ENCODE measurements at regions not wholly inside any gene's neighbourhood (a gene's known extent, or its start where the extent isn't known, plus 50 kb on each side); places are given as distances from the start of the nearest gene placed in this dataset.
"Not testable (repeated sequence)": the region's sequence is repeated elsewhere in the genome, so short reads cannot be mapped to it uniquely, and the experiment has no call there.

DNA sequence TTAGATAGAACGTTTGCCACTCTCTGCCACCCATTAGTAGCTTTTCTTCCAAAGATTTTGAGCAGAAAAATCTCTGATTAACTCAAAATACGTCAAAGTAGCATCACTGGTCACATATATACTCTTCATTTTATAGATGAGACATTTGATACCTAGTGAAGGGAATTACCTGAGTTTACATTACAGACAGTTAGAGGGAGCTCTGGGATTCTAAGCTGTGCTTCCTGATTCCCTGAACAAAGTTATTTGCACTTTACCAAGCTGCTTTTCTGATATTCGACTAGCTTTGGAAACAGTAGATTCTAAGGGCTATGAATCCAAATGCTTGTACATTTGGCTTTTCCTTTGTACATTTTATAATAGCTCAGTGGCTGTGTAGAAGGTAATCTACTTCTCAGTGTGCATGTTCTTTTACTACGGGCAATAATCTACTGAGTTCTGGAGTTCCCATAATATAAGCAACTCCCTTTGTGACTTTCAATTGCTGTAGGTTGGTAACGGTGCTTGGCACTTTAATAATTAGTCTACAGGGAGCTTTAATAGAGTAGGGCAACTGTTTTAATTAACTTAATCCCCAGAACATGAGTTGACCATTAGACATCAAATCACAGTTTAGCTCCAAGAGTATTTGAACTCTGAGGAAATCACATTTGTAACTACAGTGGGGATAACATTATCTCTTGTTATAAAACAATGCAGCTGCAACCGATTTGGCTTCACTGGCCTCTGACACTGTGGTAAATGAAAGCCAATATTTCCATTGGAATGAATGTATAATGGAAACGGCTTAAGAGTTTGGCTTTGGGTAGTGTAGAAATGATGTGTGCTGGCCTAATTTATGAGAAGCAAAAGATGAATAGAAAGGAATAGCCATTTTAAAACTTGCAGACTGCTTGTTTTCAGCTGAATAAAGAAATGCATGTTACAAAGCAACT, 1602.4 kb downstream of the STIM2 start:
- Histone ChIP-seq H3K9ac (ENCODE audit: low read length in 3 of 3) (no peak overlapping the region), H3K9me3 (ENCODE audit: control insufficient read depth in 2 of 3, insufficient read depth in 1 of 3, low read length in 3 of 3) (no peaks in the 10 kb centered on the region), H3K4me1 (ENCODE audit: control insufficient read depth in 2 of 3, insufficient read depth in 2 of 3, low read depth in 1 of 3, low read length in 3 of 3) (no peaks in the 10 kb centered on the region), H3K27me3 (ENCODE audit: control insufficient read depth, insufficient read depth, low read length) (no peaks in the 10 kb centered on the region), H3K27ac (ENCODE audit: low read depth in 2 of 2, low read length in 2 of 2) (no peak overlapping the region), H3K4me3 (ENCODE audit: low read length in 3 of 3) (no peak overlapping the region), H3K36me3 (ENCODE audit: control insufficient read depth in 2 of 3, insufficient read depth in 3 of 3, low read length in 3 of 3) (no peaks in the 10 kb centered on the region)
- intact Hi-C loops (cut with DNase I), result no loop called here
- TF ChIP-seq, protein P1, sequence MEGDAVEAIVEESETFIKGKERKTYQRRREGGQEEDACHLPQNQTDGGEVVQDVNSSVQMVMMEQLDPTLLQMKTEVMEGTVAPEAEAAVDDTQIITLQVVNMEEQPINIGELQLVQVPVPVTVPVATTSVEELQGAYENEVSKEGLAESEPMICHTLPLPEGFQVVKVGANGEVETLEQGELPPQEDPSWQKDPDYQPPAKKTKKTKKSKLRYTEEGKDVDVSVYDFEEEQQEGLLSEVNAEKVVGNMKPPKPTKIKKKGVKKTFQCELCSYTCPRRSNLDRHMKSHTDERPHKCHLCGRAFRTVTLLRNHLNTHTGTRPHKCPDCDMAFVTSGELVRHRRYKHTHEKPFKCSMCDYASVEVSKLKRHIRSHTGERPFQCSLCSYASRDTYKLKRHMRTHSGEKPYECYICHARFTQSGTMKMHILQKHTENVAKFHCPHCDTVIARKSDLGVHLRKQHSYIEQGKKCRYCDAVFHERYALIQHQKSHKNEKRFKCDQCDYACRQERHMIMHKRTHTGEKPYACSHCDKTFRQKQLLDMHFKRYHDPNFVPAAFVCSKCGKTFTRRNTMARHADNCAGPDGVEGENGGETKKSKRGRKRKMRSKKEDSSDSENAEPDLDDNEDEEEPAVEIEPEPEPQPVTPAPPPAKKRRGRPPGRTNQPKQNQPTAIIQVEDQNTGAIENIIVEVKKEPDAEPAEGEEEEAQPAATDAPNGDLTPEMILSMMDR (IDR thresholded peaks at IDR 0.05; ENCODE audit: borderline replicate concordance, extremely low read depth, insufficient read depth), result no peak
- DNase-seq (peak in 2 of 5 donors; percentile 15 to 20), FAIRE-seq (no peak)

DNA sequence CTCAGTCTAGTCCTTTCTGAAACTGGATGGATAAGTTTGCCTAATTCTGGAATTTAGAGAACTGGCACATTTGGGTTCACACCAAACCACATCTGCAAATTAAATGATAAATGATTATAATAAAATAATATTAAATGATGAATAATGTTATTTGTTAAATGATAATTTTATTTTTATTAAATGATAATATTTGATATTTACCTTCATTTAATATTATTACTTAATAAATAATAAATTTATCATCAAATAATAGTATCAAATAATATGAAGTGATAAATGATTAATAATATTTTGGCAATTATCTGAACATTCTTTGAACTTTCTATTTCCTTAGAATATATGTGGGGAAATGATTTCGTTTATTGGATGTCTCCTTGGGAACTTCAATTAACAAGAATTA, 1604.2 kb downstream of the STIM2 start:
- no peaks in the 10 kb centered on the region for H3K9me3 ChIP-seq (ENCODE audit: control insufficient read depth in 2 of 3, insufficient read depth in 1 of 3, low read length in 3 of 3)
- intact Hi-C loops (cut with DNase I), result no loop called here
- H3K9ac ChIP-seq (ENCODE audit: low read length in 3 of 3), result no peak overlapping the region
- no peak overlapping the region for H3K4me3 ChIP-seq (ENCODE audit: low read length in 3 of 3)
- H3K4me1 ChIP-seq (ENCODE audit: control insufficient read depth in 2 of 3, insufficient read depth in 2 of 3, low read depth in 1 of 3, low read length in 3 of 3), result no peaks in the 10 kb centered on the region
- H3K36me3 ChIP-seq (ENCODE audit: control insufficient read depth in 2 of 3, insufficient read depth in 3 of 3, low read length in 3 of 3), result no peaks in the 10 kb centered on the region
- no peak overlapping the region for H3K27ac ChIP-seq (ENCODE audit: low read depth in 2 of 2, low read length in 2 of 2)
- FAIRE-seq (peak; percentile 76), DNase-seq (no peak)
- TF ChIP-seq, protein P1 (IDR thresholded peaks at IDR 0.05; ENCODE audit: borderline replicate concordance, extremely low read depth, insufficient read depth), result no peak
- H3K27me3 ChIP-seq (ENCODE audit: control insufficient read depth, insufficient read depth, low read length), result no peaks in the 10 kb centered on the region

DNA sequence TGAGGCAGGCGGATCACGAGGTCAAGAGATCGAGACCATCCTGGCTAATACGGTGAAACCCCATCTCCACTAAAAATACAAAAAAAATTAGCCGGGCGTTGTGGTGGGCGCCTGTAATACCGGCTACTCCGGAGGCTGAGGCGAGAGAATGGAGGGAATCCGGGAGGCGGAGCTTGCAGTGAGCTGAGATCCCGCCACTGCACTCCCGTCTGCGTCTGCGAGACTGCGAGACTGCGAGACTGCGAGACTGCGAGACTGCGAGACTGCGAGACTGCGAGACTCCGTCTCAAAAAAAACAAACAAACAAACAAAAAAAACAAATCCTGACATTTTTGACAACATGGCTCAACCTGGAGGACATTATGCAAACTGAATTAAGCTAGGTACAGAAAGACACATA, 1606.2 kb downstream of the STIM2 start:
- H3K27me3 ChIP-seq (ENCODE audit: control insufficient read depth, insufficient read depth, low read length); H3K27ac ChIP-seq (ENCODE audit: low read depth in 2 of 2, low read length in 2 of 2); H3K36me3 ChIP-seq (ENCODE audit: control insufficient read depth in 2 of 3, insufficient read depth in 3 of 3, low read length in 3 of 3); FAIRE-seq; intact Hi-C loops (cut with DNase I); H3K9me3 ChIP-seq (ENCODE audit: control insufficient read depth in 2 of 3, insufficient read depth in 1 of 3, low read length in 3 of 3); H3K4me1 ChIP-seq (ENCODE audit: control insufficient read depth in 2 of 3, insufficient read depth in 2 of 3, low read depth in 1 of 3, low read length in 3 of 3); H3K4me3 ChIP-seq (ENCODE audit: low read length in 3 of 3); H3K9ac ChIP-seq (ENCODE audit: low read length in 3 of 3); DNase-seq: not testable (repeated sequence)

- H3K9me3 ChIP-seq (ENCODE audit: control insufficient read depth in 2 of 3, insufficient read depth in 1 of 3, low read length in 3 of 3), result no peaks in the 10 kb centered on the region
Measured at GRCh38 chr4:28469387-28469786, 1608.7 kb downstream of the STIM2 start.

More at GRCh38 chr4:28469387-28469786, 1608.7 kb downstream of the STIM2 start:
- Histone ChIP-seq H3K4me1 (ENCODE audit: control insufficient read depth in 2 of 3, insufficient read depth in 2 of 3, low read depth in 1 of 3, low read length in 3 of 3) (no peaks in the 10 kb centered on the region), H3K9ac (ENCODE audit: low read length in 3 of 3) (no peak overlapping the region), H3K27me3 (ENCODE audit: control insufficient read depth, insufficient read depth, low read length) (no peaks in the 10 kb centered on the region), H3K27ac (ENCODE audit: low read depth in 2 of 2, low read length in 2 of 2) (no peak overlapping the region), H3K36me3 (ENCODE audit: control insufficient read depth in 2 of 3, insufficient read depth in 3 of 3, low read length in 3 of 3) (no peaks in the 10 kb centered on the region), H3K4me3 (ENCODE audit: low read length in 3 of 3) (no peak overlapping the region)
- intact Hi-C loops (cut with DNase I), result no loop called here
- TF ChIP-seq, protein P1 (IDR thresholded peaks at IDR 0.05; ENCODE audit: borderline replicate concordance, extremely low read depth, insufficient read depth), result no peak
- FAIRE-seq (no peak), DNase-seq (no peak)
